ENCODE measurements at regions not wholly inside any gene's neighbourhood (a gene's known extent, or its start where the extent isn't known, plus 50 kb on each side); places are given as distances from the start of the nearest gene placed in this dataset.

DNA sequence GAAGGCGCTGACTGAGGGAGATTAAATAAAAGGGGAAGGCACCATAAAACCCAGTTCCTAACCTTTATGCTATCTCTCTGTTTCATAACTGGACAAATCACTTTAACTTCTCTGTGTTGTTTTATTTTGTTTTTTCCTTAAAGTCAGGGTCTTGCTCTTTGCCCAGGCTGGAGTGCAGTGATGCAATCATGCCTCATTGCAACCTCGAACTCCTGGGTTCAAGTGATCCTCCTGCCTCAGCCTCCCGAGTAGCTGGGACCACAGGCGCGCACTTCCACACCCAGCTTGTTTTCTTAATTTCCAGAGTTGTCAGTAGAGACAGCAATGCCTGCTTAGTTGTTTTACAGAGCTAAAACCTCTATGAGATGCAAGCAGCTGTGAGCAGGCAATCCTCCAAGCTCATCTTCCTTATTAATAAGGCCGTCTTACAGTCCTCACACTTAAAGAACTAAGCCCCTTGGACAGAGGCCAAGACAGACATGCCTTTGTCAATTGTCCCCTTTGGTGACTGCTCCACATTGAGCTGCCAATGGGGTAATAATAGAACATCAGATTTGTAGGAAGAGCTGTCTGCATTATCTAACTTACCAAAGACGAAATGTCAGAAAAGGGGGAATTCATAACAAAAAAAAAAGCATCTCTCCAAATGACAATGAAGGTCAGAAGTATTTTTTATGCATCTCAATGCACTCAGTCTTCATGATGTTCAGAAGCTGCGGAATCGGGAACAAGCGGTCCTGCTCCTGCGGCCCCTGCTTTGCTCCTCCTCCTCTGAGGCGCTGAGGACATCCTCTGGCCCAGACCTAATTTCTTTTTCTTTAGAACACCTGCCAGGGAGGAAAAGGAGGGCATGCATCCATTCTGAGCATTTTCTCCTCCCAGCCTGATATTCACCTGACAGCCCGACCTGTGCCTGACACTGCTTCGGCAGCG, 62.7 kb upstream of the RNF32 start:
- Histone ChIP-seq H3K27me3 (replicated peaks; ENCODE audit: insufficient read depth, low read depth, low read length, poor library complexity) (peaks cover 26% of the 10 kb centered on the region), H3K9me3 (ENCODE audit: low read depth, low read length, poor library complexity, severe bottlenecking) (no peaks in the 10 kb centered on the region), H3K4me1 (ENCODE audit: insufficient read depth, low read length, poor library complexity, severe bottlenecking) (no peaks in the 10 kb centered on the region), H3K36me3 (ENCODE audit: insufficient read depth, low read length, poor library complexity, severe bottlenecking) (no peaks in the 10 kb centered on the region), H3K27ac (ENCODE audit: low read depth, low read length, poor library complexity, severe bottlenecking) (no peak overlapping the region), H3K4me3 (ENCODE audit: low read depth, low read length, poor library complexity, severe bottlenecking) (no peak overlapping the region)
- intact Hi-C loops (cut with micrococcal nuclease; ENCODE audit: unreplicated experiment), result no loop called here
- no peak for TF ChIP-seq EZH2 (IDR thresholded peaks at IDR 0.05; ENCODE audit: borderline replicate concordance, low read depth, low read length, poor library complexity, severe bottlenecking)
- TF ChIP-seq, protein P1, sequence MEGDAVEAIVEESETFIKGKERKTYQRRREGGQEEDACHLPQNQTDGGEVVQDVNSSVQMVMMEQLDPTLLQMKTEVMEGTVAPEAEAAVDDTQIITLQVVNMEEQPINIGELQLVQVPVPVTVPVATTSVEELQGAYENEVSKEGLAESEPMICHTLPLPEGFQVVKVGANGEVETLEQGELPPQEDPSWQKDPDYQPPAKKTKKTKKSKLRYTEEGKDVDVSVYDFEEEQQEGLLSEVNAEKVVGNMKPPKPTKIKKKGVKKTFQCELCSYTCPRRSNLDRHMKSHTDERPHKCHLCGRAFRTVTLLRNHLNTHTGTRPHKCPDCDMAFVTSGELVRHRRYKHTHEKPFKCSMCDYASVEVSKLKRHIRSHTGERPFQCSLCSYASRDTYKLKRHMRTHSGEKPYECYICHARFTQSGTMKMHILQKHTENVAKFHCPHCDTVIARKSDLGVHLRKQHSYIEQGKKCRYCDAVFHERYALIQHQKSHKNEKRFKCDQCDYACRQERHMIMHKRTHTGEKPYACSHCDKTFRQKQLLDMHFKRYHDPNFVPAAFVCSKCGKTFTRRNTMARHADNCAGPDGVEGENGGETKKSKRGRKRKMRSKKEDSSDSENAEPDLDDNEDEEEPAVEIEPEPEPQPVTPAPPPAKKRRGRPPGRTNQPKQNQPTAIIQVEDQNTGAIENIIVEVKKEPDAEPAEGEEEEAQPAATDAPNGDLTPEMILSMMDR (conservative IDR thresholded peaks at IDR 0.05; ENCODE audit: low read depth, low read length), result no peak
- CTCF ChIA-PET, result no interaction called here
- BruUV-seq (replicated peaks), result no TSS peak
- POLR2A ChIA-PET (ENCODE audit: low non-redundant PET), result no interaction called here
- DNase-seq (ENCODE audit: low spot score), result peak; percentile 26

DNA sequence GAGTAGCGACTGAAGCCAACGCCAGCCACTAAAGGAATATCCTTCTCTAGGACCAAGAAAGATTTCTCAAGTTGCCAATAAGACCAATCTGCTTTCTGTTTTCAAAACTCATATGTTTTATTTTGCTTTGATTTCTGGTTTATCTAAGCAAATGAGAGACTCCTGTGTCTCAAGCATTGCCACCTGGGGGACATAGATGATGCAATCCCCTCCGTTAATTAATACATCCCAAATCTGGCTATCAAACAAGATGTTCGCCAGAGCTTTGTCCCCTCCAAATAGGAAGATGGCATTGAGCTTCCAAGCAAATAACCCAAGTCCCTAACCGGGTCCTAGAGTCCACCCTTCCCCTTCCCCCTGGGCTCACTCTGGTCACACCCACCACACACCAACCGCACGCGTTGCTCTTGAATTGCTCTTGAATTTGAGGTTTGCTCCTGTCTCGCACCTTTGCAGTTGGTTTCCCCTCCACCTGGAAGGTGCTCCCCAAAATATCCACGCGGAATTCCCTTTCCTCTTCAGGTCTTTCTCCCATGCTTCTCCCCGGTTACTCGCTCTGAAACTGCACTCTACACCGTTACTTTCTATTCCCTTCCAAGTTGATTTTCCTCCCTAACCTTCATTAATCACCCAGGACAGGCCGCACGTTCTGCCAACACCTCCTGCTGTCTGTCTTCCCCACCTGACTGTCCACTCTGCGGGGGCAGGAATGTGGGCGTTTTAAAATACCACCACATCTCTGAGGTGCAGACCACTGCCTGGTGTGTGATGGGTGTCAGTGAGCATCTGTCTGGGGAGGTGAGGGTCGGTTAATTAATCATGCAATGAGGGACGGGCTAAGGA, 64.1 kb upstream of the RNF32 start:
- POLR2A ChIA-PET (ENCODE audit: low non-redundant PET), result no interaction called here
- intact Hi-C loops (cut with micrococcal nuclease; ENCODE audit: unreplicated experiment), result no loop called here
- no peak overlapping the region for H3K27ac ChIP-seq (ENCODE audit: low read depth, low read length, poor library complexity, severe bottlenecking)
- no peaks in the 10 kb centered on the region for H3K4me1 ChIP-seq (ENCODE audit: insufficient read depth, low read length, poor library complexity, severe bottlenecking)
- H3K9me3 ChIP-seq (ENCODE audit: low read depth, low read length, poor library complexity, severe bottlenecking), result no peaks in the 10 kb centered on the region
- no peak for DNase-seq (ENCODE audit: low spot score)
- BruUV-seq (replicated peaks), result no TSS peak
- no peaks in the 10 kb centered on the region for H3K36me3 ChIP-seq (ENCODE audit: insufficient read depth, low read length, poor library complexity, severe bottlenecking)
- H3K4me3 ChIP-seq (ENCODE audit: low read depth, low read length, poor library complexity, severe bottlenecking), result no peak overlapping the region
- peaks cover 26% of the 10 kb centered on the region for H3K27me3 ChIP-seq (replicated peaks; ENCODE audit: insufficient read depth, low read depth, low read length, poor library complexity)
- CTCF ChIA-PET, result no interaction called here
- TF ChIP-seq EZH2 (IDR thresholded peaks at IDR 0.05; ENCODE audit: borderline replicate concordance, low read depth, low read length, poor library complexity, severe bottlenecking), result no peak
- TF ChIP-seq, protein P1 (conservative IDR thresholded peaks at IDR 0.05; ENCODE audit: low read depth, low read length), result no peak

DNA sequence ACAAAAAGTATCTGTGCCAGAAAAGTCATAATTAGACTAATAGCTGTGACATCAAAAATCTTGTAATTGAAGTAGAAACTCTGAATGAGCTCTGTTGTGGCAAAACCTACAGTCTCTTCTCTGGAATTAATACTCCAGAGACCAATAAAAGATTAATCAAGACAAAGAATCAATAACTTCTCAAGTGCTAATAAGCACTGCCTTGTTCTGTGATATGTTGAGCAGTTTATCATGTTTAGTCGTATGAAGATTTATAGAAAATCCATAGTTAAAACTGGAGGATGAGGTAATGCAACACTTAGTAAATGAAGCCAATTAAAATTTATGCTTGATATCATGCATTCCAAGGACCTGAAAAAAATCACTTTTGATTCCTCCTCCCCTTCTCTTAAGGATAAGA, 72.3 kb upstream of the RNF32 start:
- no peaks in the 10 kb centered on the region for H3K27me3 ChIP-seq (replicated peaks; ENCODE audit: insufficient read depth, low read depth, low read length, poor library complexity)
- intact Hi-C loops (cut with micrococcal nuclease; ENCODE audit: unreplicated experiment), result no loop called here
- H3K4me3 ChIP-seq (ENCODE audit: low read depth, low read length, poor library complexity, severe bottlenecking), result no peak overlapping the region
- H3K27ac ChIP-seq (ENCODE audit: low read depth, low read length, poor library complexity, severe bottlenecking), result no peak overlapping the region
- TF ChIP-seq EZH2 (IDR thresholded peaks at IDR 0.05; ENCODE audit: borderline replicate concordance, low read depth, low read length, poor library complexity, severe bottlenecking), result no peak
- TF ChIP-seq, protein P1 (conservative IDR thresholded peaks at IDR 0.05; ENCODE audit: low read depth, low read length), result no peak
- no peaks in the 10 kb centered on the region for H3K36me3 ChIP-seq (ENCODE audit: insufficient read depth, low read length, poor library complexity, severe bottlenecking)
- H3K9me3 ChIP-seq (ENCODE audit: low read depth, low read length, poor library complexity, severe bottlenecking), result no peaks in the 10 kb centered on the region
- POLR2A ChIA-PET (ENCODE audit: low non-redundant PET), result no interaction called here
- DNase-seq (ENCODE audit: low spot score), result no peak
- BruUV-seq (replicated peaks), result no TSS peak
- CTCF ChIA-PET, result no interaction called here
- H3K4me1 ChIP-seq (ENCODE audit: insufficient read depth, low read length, poor library complexity, severe bottlenecking), result no peaks in the 10 kb centered on the region
